ENCODE measurements at regions not wholly inside any gene's neighbourhood (a gene's known extent, or its start where the extent isn't known, plus 50 kb on each side); places are given as distances from the start of the nearest gene placed in this dataset.
"Not testable (repeated sequence)": the region's sequence is repeated elsewhere in the genome, so short reads cannot be mapped to it uniquely, and the experiment has no call there.

DNA sequence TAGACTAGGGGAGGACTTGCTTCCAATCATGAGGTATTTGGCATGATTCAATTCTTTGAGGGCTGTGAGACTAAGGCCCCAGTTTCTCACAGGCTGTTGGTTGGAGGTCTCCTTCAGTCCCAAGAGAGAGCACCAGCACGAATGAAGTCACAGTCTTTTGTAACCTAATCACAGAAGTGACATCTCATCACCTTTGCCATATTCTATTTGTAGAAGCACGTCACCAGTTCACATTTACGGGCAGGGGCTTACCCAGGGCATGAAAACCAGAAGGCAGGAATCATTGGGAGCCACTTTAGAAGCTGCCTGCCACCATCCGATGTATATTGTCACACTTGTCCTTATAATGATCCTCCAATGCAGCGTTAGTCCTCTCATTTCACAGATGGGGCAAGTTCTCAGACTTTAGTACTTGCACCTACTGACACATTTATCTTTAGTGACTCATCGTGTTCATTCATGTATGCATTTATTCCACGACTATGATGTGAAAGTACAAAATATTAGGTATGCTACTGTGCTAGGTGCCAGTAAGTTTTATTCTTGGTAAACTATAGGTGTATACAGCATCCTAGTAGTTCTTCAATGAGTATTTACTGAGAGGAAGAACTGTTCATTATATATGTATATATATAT is 163.8 kb upstream of the PGRMC2 start:
- peaks cover 24% of the 10 kb centered on the region for H3K4me1 ChIP-seq (ENCODE audit: control insufficient read depth, insufficient read depth, low read length)
- no peaks in the 10 kb centered on the region for H3K36me3 ChIP-seq (ENCODE audit: insufficient read depth, low read length)

DNA sequence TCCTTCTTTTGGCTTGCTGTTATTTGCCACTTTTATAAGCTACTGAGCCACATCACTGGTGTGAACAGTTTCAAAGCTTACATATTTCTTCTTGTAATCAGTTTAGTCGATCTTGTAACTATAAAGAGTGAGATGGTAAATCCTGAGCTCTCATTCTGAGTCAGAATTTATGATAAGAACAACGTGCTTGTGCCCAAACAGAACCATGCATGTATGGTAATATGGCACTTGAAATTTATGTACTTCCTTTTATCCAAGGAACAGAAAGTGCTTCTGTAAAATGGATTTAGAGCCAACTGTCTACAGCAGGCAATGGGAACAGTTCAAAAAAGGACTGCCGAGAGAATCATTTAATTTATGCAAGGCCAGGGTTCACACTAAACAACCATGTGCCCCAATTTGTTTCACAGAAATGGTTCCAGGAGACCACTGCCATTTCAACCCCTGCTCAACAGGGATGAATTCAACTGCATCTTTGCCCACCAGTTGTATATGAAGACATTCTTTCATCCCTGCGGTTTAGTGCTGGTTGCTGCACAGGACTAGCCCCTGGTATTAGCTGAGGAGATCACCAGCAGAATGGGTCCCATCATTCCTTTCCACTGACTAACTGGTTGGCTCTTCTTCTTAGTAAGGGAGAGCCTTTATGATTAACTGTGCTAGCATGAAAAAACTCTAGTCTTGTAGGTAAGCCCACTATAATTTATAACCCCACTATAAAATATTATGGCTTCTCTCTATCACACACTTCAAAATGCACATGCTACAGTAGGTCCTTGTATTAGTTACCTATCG is 162.9 kb upstream of the PGRMC2 start:
- no peaks in the 10 kb centered on the region for H3K9me3 ChIP-seq (replicated peaks; ENCODE audit: low read length)
- H3K27me3 ChIP-seq (ENCODE audit: control insufficient read depth, insufficient read depth, low read length) = no peaks in the 10 kb centered on the region
- peaks cover 23% of the 10 kb centered on the region for H3K4me1 ChIP-seq (ENCODE audit: control insufficient read depth, insufficient read depth, low read length)
- H3K36me3 ChIP-seq (ENCODE audit: insufficient read depth, low read length) = no peaks in the 10 kb centered on the region
- no peak overlapping the region for H3K4me2 ChIP-seq (ENCODE audit: low read length)
- no peak overlapping the region for H3K4me3 ChIP-seq (ENCODE audit: low read length)
- no peak overlapping the region for H3K9ac ChIP-seq (ENCODE audit: low read depth, low read length)

More for the DNA sequence above, 163.8 kb upstream of the PGRMC2 start:
- H3K4me2 ChIP-seq (ENCODE audit: low read length) = no peak overlapping the region
- no peak overlapping the region for H3K4me3 ChIP-seq (ENCODE audit: low read length)
- H3K9ac ChIP-seq (ENCODE audit: low read depth, low read length) = no peak overlapping the region
- H3K27me3 ChIP-seq (ENCODE audit: control insufficient read depth, insufficient read depth, low read length) = no peaks in the 10 kb centered on the region
- H3K9me3 ChIP-seq (replicated peaks; ENCODE audit: low read length) = no peaks in the 10 kb centered on the region

DNA sequence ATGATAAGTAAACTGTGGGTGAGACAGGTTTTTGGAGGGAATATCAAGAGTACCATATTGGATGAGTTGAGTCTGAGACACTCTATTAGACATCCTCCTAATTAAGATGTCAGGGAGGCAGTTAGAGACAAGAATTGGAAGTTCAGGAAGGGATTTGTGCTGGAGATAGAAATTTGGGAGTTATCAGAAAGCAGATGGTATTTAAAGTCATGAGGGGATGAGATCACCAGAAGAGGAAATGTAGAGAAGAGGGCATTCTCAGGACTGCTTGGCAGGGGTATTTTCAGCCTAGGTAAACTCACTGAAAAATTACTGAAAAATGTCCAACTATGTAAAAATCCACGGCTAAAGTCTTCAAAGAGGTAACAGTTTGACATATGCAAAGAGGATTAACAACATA is 161.6 kb upstream of the PGRMC2 start:
- Histone ChIP-seq H3K9me3 (replicated peaks; ENCODE audit: low read length) (peaks cover 2% of the 10 kb centered on the region), H3K9ac (ENCODE audit: low read depth, low read length) (no peak overlapping the region), H3K27me3 (ENCODE audit: control insufficient read depth, insufficient read depth, low read length) (no peaks in the 10 kb centered on the region), H3K4me2 (ENCODE audit: low read length) (no peak overlapping the region), H3K4me1 (ENCODE audit: control insufficient read depth, insufficient read depth, low read length) (peaks cover 11% of the 10 kb centered on the region), H3K36me3 (ENCODE audit: insufficient read depth, low read length) (no peaks in the 10 kb centered on the region), H3K4me3 (ENCODE audit: low read length) (no peak overlapping the region)

DNA sequence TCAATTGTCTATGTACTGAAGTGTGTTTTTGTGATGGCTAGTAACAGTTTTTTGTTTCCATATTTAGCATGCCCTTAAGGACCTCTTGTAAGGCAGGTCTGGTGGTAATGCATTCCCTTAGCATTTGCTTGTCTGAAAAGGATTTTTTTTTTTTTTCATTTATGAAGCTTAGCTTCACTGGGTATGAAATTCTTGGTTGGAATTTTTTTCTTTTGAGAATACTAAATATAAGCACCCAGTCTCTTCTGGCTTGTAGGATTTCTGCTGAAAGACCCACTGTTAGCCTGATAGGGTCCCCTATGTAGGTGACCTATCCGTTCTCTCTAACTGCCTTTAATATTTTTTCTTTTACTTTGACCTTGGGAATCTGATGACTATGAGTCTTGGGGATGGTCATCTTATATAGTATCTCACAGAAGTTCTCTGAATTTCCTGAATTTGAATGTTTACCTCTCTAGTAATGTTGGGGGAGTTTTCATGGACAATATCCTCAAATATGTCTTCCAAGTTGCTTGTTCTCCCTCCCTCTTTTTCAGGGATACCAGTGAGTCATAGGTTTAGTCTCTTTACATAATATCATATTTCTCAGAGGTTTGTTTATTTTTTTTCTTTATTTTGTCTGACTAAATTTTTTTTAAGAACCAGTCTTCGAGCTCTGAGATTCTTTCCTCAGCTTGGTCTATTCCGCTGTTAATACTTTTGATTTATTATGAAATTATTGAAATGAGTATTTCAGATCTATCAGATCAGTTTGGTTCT is 157.1 kb upstream of the PGRMC2 start:
- Histone ChIP-seq H3K9me3 (replicated peaks; ENCODE audit: low read length) (peaks cover 4% of the 10 kb centered on the region), H3K4me1 (ENCODE audit: control insufficient read depth, insufficient read depth, low read length) (no peaks in the 10 kb centered on the region), H3K27me3 (ENCODE audit: control insufficient read depth, insufficient read depth, low read length) (no peaks in the 10 kb centered on the region), H3K9ac (ENCODE audit: low read depth, low read length) (no peak overlapping the region), H3K4me3 (ENCODE audit: low read length) (no peak overlapping the region), H3K4me2 (ENCODE audit: low read length) (no peak overlapping the region), H3K36me3 (ENCODE audit: insufficient read depth, low read length) (no peaks in the 10 kb centered on the region)

DNA sequence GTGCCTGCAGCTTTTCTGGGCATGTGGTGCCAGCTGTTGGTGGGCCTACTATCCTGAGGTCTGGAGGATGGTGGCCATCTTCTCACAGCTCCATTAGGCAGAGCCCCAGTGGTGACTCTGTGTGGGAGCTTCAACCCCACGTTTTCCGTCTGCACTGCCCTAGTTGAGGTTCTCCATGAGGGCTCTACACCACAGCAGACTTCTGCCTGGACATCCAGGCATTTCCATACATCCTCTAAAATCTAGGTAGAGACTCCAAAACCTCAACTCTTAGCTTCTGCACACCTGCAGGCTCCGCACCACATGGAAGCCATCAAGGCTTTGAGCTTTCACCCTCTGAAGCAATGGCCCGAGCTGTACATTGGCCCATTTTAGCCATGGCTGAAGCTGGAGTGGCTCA is 153.3 kb upstream of the PGRMC2 start:
- Histone ChIP-seq H3K9me3 (replicated peaks; ENCODE audit: low read length) (peaks cover 4% of the 10 kb centered on the region), H3K4me2 (ENCODE audit: low read length) (no peak overlapping the region), H3K4me1 (ENCODE audit: control insufficient read depth, insufficient read depth, low read length) (no peaks in the 10 kb centered on the region), H3K36me3 (ENCODE audit: insufficient read depth, low read length) (no peaks in the 10 kb centered on the region), H3K9ac (ENCODE audit: low read depth, low read length) (no peak overlapping the region), H3K27me3 (ENCODE audit: control insufficient read depth, insufficient read depth, low read length) (no peaks in the 10 kb centered on the region), H3K4me3 (ENCODE audit: low read length) (no peak overlapping the region)

DNA sequence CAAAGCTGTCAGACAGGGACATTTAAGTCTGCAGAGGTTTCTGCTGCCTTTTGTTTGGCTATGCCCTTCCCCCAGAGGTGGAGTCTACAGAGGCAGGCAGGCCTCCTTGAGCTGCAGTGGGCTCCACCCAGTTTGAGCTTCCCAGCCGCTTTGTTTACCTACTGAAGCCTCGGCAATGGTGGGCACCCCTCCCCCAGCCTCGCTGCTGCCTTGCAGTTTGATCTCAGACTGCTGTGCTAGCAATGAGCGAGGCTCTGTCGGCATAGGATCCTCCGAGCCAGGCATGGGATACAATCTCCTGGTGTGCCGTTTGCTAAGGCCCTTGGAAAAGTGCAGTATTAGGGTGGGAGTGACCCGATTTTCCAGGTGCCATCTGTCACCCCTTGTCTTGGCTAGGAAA is 149.4 kb upstream of the PGRMC2 start:
- H3K4me1 ChIP-seq (ENCODE audit: control insufficient read depth, insufficient read depth, low read length); H3K36me3 ChIP-seq (ENCODE audit: insufficient read depth, low read length); H3K9me3 ChIP-seq (replicated peaks; ENCODE audit: low read length); H3K4me2 ChIP-seq (ENCODE audit: low read length); H3K9ac ChIP-seq (ENCODE audit: low read depth, low read length); H3K27me3 ChIP-seq (ENCODE audit: control insufficient read depth, insufficient read depth, low read length); H3K4me3 ChIP-seq (ENCODE audit: low read length): not testable (repeated sequence)

DNA sequence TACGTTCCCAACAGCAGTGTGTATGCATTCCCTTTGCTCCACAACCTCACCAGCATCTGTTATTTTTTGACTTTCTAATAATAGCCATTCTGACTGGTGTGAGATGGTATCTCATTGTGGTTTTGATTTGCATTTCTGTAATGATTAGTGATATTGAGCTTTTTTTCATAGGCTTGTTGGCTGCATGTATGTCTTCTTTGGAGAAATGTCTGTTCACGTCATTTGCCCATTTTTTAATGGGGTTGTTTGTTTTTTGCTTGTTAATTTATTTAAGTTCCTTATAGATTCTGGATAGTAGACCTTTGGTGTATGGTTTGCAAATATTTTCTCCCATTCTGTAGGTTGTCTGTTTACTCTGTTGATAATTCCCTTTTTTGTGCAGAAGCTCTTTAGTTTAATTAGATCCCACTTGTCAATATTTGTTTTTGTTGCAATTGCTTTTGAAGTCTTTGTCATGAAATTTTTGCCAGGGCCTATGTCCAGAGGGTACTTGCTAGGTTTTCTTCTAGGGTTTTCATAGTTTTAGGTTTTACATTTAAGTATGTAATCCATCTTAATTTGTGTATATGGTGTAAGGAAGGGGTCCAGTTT is 141.5 kb upstream of the PGRMC2 start:
- H3K4me3 ChIP-seq (ENCODE audit: low read length); H3K9ac ChIP-seq (ENCODE audit: low read depth, low read length); H3K4me2 ChIP-seq (ENCODE audit: low read length); H3K9me3 ChIP-seq (replicated peaks; ENCODE audit: low read length); H3K27me3 ChIP-seq (ENCODE audit: control insufficient read depth, insufficient read depth, low read length); H3K36me3 ChIP-seq (ENCODE audit: insufficient read depth, low read length): not testable (repeated sequence)
- H3K4me1 ChIP-seq (ENCODE audit: control insufficient read depth, insufficient read depth, low read length) = peaks cover 12% of the 10 kb centered on the region

DNA sequence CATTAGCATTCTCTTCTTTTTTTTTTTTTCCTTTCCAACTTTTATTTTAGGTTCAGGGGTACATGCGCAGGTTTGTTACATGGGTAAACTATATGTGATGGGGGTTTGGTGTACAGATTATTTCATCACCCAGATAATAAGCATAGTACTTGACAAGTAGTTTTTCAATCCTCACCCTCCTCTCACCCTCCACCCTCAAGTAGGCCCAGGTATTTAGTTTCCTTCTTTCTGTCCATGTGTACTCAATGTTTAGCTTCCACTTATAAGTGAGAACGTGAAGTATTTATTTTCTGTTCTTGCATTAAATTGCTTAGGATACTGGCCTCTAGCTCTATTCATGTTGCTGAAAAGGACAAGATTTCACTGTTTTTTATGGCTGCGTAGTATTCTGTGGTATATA is 140.8 kb upstream of the PGRMC2 start:
- Histone ChIP-seq H3K4me2 (ENCODE audit: low read length) (no peak overlapping the region), H3K9ac (ENCODE audit: low read depth, low read length) (no peak overlapping the region), H3K36me3 (ENCODE audit: insufficient read depth, low read length) (no peaks in the 10 kb centered on the region), H3K27me3 (ENCODE audit: control insufficient read depth, insufficient read depth, low read length) (no peaks in the 10 kb centered on the region), H3K4me1 (ENCODE audit: control insufficient read depth, insufficient read depth, low read length) (peaks cover 12% of the 10 kb centered on the region), H3K9me3 (replicated peaks; ENCODE audit: low read length) (no peaks in the 10 kb centered on the region), H3K4me3 (ENCODE audit: low read length) (no peak overlapping the region)

DNA sequence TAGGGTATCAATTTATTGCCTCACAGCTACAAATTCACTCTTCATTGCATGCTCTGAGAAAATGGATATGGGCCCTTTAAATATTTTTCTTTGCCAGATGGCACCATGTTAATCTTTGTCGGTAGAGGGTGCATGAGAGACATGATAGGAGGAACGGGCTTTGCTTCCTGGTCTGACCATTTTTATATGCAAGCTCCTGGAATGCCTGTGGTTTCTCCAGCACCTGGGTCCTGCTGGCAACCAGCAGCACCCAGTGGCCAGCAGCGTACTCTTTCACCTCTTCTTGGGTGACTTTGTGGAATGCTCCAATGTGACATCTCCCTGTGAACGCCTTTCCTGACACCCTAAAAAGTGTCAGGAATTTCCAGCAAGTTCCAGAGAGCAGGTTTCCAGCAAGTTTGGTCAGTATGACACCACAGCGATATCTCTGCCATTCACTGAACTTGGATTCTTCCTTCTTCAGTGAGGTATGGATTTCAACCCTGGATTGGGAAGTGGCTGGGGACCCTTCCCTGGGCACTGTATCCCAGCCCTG is 140.3 kb upstream of the PGRMC2 start:
- no peaks in the 10 kb centered on the region for H3K27me3 ChIP-seq (ENCODE audit: control insufficient read depth, insufficient read depth, low read length)

DNA sequence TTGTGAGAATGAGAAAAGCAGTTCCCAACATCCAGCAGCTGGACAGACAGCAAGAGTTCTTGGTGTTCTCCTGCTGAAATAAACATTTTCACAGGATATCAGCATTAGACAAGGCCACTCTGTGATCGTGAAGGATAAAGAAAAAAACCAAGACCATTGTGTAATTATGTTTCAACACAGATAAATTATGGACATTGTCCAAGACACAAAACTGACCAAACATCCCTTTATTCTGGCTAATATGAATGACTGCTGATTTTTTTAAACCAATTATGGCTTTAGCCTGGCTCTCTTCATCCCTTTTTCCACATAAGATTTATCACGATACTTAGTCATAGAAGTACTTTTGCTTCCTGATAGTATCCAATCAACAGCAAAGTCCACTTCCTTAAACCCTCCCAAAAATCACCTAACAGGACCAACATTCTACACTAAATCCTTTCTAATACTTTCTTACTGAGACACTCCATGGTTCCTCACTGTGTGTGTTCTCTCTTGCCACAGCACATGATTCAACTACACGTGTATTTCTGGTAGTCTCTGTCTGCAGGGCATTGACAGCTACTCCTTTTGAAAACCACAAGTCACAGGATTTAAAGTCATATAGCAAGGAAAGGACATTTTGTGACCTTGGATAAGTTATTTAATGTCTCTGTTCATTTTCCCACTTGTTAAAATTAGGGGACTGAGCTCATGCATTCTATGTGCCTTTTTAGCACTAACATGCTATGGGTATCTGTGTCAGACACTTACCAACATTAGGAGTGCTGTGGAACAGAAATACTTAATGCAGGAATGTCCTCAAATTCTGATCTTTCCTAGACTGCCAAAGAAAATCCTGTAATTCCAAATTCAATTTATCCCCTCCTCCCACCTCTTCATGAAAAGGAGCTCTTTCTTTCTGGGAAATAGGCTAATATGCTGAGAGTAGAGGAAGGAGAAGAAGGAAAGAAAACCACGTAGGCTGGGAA is 137.2 kb upstream of the PGRMC2 start:
- no peak overlapping the region for H3K9ac ChIP-seq (ENCODE audit: low read depth, low read length)
- H3K4me2 ChIP-seq (ENCODE audit: low read length) = no peak overlapping the region
- H3K36me3 ChIP-seq (ENCODE audit: insufficient read depth, low read length) = no peaks in the 10 kb centered on the region
- peaks cover 12% of the 10 kb centered on the region for H3K4me1 ChIP-seq (ENCODE audit: control insufficient read depth, insufficient read depth, low read length)
- no peaks in the 10 kb centered on the region for H3K27me3 ChIP-seq (ENCODE audit: control insufficient read depth, insufficient read depth, low read length)
- H3K4me3 ChIP-seq (ENCODE audit: low read length) = no peak overlapping the region
- H3K9me3 ChIP-seq (replicated peaks; ENCODE audit: low read length) = no peaks in the 10 kb centered on the region

More for the DNA sequence above, 140.3 kb upstream of the PGRMC2 start:
- Histone ChIP-seq H3K9ac (ENCODE audit: low read depth, low read length) (no peak overlapping the region), H3K4me3 (ENCODE audit: low read length) (no peak overlapping the region), H3K4me1 (ENCODE audit: control insufficient read depth, insufficient read depth, low read length) (peaks cover 12% of the 10 kb centered on the region), H3K4me2 (ENCODE audit: low read length) (no peak overlapping the region), H3K9me3 (replicated peaks; ENCODE audit: low read length) (no peaks in the 10 kb centered on the region), H3K36me3 (ENCODE audit: insufficient read depth, low read length) (no peaks in the 10 kb centered on the region)
